Glutamatergic neuron (in vitro differentiated cells): ENCODE measurements at regions not wholly inside any gene's neighbourhood (a gene's known extent, or its start where the extent isn't known, plus 50 kb on each side); places are given as distances from the start of the nearest gene placed in this dataset.

Experiments
- DNase-seq: peaks from one replicate; pipeline ENCODE4 v3.0.0; 2022
- H3K27ac Mint-ChIP-seq: one replicate; pipeline ENCODE4 v1.8.0; 2020; ENCODE audit warnings: mild to moderate bottlenecking, mixed read lengths, inconsistent platforms; ENCODE audit not compliant: unreplicated experiment
- H3K27me3 Mint-ChIP-seq: one replicate; pipeline ENCODE4 v1.8.0; 2020; ENCODE audit warnings: mild to moderate bottlenecking, moderate library complexity, mixed read lengths, inconsistent platforms; ENCODE audit not compliant: unreplicated experiment
- H3K36me3 Mint-ChIP-seq: one replicate; pipeline ENCODE4 v1.8.0; 2020; ENCODE audit warnings: mild to moderate bottlenecking, mixed read lengths, inconsistent platforms; ENCODE audit not compliant: unreplicated experiment
- H3K4me1 Mint-ChIP-seq: one replicate; pipeline ENCODE4 v1.8.0; 2020; ENCODE audit warnings: mild to moderate bottlenecking, low read depth, mixed read lengths, inconsistent platforms; ENCODE audit not compliant: unreplicated experiment
- H3K4me3 Mint-ChIP-seq: one replicate; pipeline ENCODE4 v1.8.0; 2020; ENCODE audit warnings: mild to moderate bottlenecking, mixed read lengths, inconsistent platforms; ENCODE audit not compliant: unreplicated experiment
- H3K9me3 Mint-ChIP-seq: one replicate; pipeline ENCODE4 v1.8.0; 2020; ENCODE audit warnings: mild to moderate bottlenecking, moderate library complexity, mixed read lengths, inconsistent platforms; ENCODE audit not compliant: unreplicated experiment
- CTCF ChIP-seq: fragments of 200-600 bp; sonication (generic); IDR thresholded peaks from one replicate; pipeline ENCODE4 v1.5.0; 2021; ENCODE audit not compliant: partially characterized antibody, unreplicated experiment

DNA sequence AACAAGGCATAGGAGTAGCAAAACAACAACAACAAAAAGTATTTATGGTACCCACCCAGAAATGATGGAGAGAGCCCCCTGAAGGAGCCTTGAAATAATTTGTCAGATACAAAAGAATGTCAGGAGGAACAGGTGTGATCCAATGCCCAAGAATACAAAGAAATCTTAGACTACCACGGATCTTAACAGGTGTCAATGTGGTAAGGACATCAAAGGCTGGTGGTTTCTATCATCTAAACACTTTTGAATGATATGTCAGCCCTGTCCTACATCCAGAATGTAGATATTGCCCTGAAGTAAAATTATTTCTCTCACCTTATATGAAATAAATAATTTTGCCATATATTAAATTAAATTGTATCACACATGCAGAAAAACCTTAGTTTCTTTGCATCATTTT lies 386.4 kb upstream of the ANO5 start:
- Mint-ChIP-seq H3K27ac (no peak overlapping the region), H3K4me1 (no peaks in the 10 kb centered on the region), H3K9me3 (no peaks in the 10 kb centered on the region), H3K36me3 (peaks cover 5% of the 10 kb centered on the region), H3K4me3 (no peak overlapping the region), H3K27me3 (no peaks in the 10 kb centered on the region)
- no peak for DNase-seq
- TF ChIP-seq CTCF = no peak

DNA sequence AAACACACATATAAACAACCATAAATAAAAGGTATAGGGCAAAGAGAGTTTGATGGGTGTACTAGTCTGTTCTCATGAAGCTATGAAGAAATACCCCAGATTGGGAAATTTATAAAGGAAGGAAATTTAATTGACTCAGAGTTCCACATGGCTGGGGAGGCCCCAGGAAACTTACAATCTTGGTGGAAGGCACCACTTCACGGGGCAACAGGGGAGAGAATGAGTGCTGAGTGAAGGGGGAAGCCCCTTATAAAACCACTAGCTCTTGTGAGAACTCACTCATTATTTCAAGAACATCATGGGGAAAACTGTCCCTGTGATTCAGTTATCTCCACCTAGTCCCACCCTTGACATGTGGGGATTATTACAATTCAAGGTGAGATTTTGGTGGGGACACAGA lies 385.9 kb upstream of the ANO5 start:
- H3K4me1 Mint-ChIP-seq = no peaks in the 10 kb centered on the region
- H3K9me3 Mint-ChIP-seq = no peaks in the 10 kb centered on the region
- no peak for TF ChIP-seq CTCF
- H3K36me3 Mint-ChIP-seq = peaks cover 5% of the 10 kb centered on the region
- no peaks in the 10 kb centered on the region for H3K27me3 Mint-ChIP-seq
- no peak overlapping the region for H3K4me3 Mint-ChIP-seq
- no peak overlapping the region for H3K27ac Mint-ChIP-seq
- no peak for DNase-seq

GRCh38 chr11:21807350-21807749 lies 385.5 kb upstream of the ANO5 start:
- no peak for TF ChIP-seq CTCF
- H3K27ac Mint-ChIP-seq = no peak overlapping the region
- no peak for DNase-seq

DNA sequence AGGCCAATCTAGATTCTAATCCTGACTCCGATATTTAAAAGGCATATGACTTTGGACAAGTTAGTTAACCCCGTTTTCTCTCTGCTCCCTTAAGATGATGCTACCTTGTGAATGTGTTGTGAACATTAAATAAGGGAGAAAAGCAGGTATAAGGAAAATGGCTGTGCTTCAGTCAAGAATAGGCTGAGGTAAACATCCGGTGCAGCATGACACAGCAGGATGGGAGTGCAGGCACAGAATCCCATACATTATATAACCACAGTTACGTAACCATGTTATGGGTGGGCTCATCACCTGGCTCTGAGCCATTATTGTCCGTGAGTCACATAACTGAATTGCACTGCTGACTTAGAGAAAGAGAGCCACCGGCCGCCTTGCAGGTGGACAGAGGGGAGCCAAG lies 382.2 kb upstream of the ANO5 start:
- no peak for DNase-seq
- Mint-ChIP-seq H3K9me3 (no peaks in the 10 kb centered on the region), H3K36me3 (no peaks in the 10 kb centered on the region), H3K4me1 (no peaks in the 10 kb centered on the region), H3K4me3 (no peak overlapping the region), H3K27ac (no peak overlapping the region), H3K27me3 (no peaks in the 10 kb centered on the region)
- TF ChIP-seq CTCF = no peak

More at GRCh38 chr11:21807350-21807749, 385.5 kb upstream of the ANO5 start:
- H3K4me1 Mint-ChIP-seq = no peaks in the 10 kb centered on the region
- H3K27me3 Mint-ChIP-seq = no peaks in the 10 kb centered on the region
- no peaks in the 10 kb centered on the region for H3K9me3 Mint-ChIP-seq
- H3K36me3 Mint-ChIP-seq = peaks cover 5% of the 10 kb centered on the region
- H3K4me3 Mint-ChIP-seq = no peak overlapping the region

DNA sequence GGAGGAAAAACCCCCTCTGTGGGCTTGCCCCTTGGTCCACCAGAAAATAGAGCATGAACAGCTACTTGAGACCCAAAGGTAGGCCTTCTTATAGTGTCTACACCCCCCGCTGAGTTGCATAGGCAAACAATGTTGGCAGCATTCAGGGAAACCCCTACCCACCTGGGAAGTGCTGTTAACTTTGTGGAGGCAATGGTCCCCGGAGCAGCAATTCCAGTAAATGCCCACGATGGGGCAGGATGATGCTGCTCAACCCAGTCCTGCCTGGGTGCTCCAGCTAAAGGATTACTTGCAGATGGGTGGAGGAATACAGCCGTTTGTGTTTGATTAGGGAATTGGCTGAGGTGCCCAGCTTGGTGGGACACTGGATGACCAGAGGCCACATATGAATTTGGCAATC lies 381.3 kb upstream of the ANO5 start:
- Mint-ChIP-seq H3K36me3 (no peaks in the 10 kb centered on the region), H3K27me3 (no peaks in the 10 kb centered on the region), H3K4me1 (no peaks in the 10 kb centered on the region), H3K9me3 (no peaks in the 10 kb centered on the region), H3K27ac (no peak overlapping the region), H3K4me3 (no peak overlapping the region)
- no peak for DNase-seq
- TF ChIP-seq CTCF = no peak
